ENCODE measurements at regions not wholly inside any gene's neighbourhood (a gene's known extent, or its start where the extent isn't known, plus 50 kb on each side); places are given as distances from the start of the nearest gene placed in this dataset.
A peak's percentile ranks its signal among the peaks of the same experiment; 100 is the strongest.

DNA sequence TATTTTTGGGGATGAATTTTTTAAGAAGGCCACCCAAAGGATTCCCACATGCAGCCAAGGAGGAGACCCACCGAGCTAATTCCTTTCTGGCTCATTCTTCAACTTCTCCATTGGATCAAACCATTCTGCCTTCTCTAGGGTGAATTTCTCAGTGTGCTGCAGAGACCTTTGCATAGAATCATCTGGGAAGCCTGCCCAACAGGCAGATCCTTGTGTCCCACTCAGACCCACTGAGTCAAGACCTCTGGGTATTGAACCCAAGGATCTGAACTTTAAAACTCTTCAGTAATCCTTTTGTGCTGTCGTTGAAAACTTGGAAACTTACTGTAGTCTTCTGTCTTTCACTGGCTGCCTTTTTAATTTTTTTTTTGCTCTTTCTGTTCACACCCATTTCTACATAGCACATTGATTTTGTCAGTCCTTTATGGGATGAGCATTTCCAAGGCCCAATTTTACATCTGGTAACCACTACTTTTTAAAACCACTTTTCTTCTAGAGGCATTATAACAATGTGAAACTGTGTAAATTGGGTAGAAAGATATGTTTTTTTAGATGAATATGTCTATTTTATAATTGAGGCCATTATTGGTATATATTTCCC, 120.2 kb downstream of the TSN start:
- H3K27ac Mint-ChIP-seq, result no peak overlapping the region
- H3K27me3 Mint-ChIP-seq, result peaks cover 3% of the 10 kb centered on the region
- H3K9me3 Mint-ChIP-seq, result no peaks in the 10 kb centered on the region
- H3K4me1 Mint-ChIP-seq, result no peaks in the 10 kb centered on the region
- no peaks in the 10 kb centered on the region for H3K36me3 Mint-ChIP-seq
- H3K4me3 Mint-ChIP-seq, result no peak overlapping the region

GRCh38 chr2:121877366-121877765, 121.9 kb downstream of the TSN start:
- peaks cover 1% of the 10 kb centered on the region for H3K27me3 Mint-ChIP-seq
- H3K4me1 Mint-ChIP-seq, result no peaks in the 10 kb centered on the region
- H3K36me3 Mint-ChIP-seq, result peaks cover 3% of the 10 kb centered on the region
- H3K4me3 Mint-ChIP-seq, result no peak overlapping the region
- no peak overlapping the region for H3K27ac Mint-ChIP-seq
- H3K9me3 Mint-ChIP-seq, result no peaks in the 10 kb centered on the region

DNA sequence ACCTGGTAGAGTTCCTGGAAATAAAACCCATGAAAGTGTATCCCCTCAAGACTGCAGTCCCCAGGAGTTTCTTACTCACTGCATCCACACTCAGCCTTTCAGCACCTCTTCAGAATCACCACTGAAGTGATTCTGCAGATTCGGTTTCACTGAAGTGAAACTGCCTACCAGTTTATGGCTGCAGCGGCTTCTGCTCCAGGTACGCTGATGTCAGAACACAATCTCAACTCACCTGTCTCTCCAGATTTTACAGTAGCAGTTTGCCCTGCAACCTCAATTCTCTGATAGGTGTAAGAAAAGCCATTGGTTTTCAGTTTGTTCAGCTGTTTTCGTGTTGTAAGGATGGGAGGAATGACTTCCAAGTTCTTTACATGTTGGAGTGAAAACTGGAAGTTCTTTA, 124.8 kb downstream of the TSN start:
- Mint-ChIP-seq H3K4me1 (no peaks in the 10 kb centered on the region), H3K27me3 (peaks cover 3% of the 10 kb centered on the region), H3K9me3 (no peaks in the 10 kb centered on the region), H3K27ac (no peak overlapping the region), H3K4me3 (no peak overlapping the region), H3K36me3 (peaks cover 3% of the 10 kb centered on the region)

GRCh38 chr2:121881038-121881437, 125.6 kb downstream of the TSN start:
- no peaks in the 10 kb centered on the region for H3K4me1 Mint-ChIP-seq
- H3K36me3 Mint-ChIP-seq, result peaks cover 3% of the 10 kb centered on the region
- H3K27ac Mint-ChIP-seq, result peak overlapping the region in 1 of 3 donors; percentile 12
- H3K27me3 Mint-ChIP-seq, result peaks cover 3% of the 10 kb centered on the region
- no peaks in the 10 kb centered on the region for H3K9me3 Mint-ChIP-seq
- no peak overlapping the region for H3K4me3 Mint-ChIP-seq

DNA sequence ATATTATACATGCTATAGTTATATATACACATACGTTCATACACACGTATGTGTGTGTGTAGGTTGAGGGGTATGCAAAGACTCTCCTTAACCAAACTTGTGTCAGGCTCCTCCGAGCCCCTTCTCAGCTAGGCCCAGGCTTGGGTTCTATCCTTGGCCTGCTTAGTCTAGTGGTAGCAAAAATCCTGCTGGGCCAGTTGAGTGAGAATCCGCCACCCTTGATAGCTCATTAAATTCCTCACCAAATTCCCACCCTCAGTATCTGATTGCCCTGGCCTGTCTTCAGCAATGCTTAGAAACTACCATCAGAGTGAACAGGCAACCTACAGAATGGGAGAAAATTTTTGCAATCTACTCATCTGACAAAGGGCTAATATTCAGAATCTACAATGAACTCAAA, 126.5 kb downstream of the TSN start:
- peaks cover 3% of the 10 kb centered on the region for H3K36me3 Mint-ChIP-seq
- H3K4me1 Mint-ChIP-seq, result no peaks in the 10 kb centered on the region
- no peaks in the 10 kb centered on the region for H3K9me3 Mint-ChIP-seq
- peaks cover 4% of the 10 kb centered on the region for H3K27me3 Mint-ChIP-seq
- no peak overlapping the region for H3K4me3 Mint-ChIP-seq
- H3K27ac Mint-ChIP-seq, result no peak overlapping the region

GRCh38 chr2:121884078-121884477, 128.6 kb downstream of the TSN start:
- Mint-ChIP-seq H3K27me3 (peaks cover 7% of the 10 kb centered on the region), H3K36me3 (peaks cover 3% of the 10 kb centered on the region), H3K4me1 (no peaks in the 10 kb centered on the region), H3K4me3 (no peak overlapping the region), H3K9me3 (no peaks in the 10 kb centered on the region), H3K27ac (no peak overlapping the region)

GRCh38 chr2:121884511-121884921, 129.1 kb downstream of the TSN start:
- H3K36me3 Mint-ChIP-seq, result peaks cover 3% of the 10 kb centered on the region
- H3K4me3 Mint-ChIP-seq, result no peak overlapping the region
- H3K9me3 Mint-ChIP-seq, result no peaks in the 10 kb centered on the region
- H3K4me1 Mint-ChIP-seq, result peaks cover 0 to under 1% (median 0%) of the 10 kb centered on the region in 3 donors
- H3K27ac Mint-ChIP-seq, result no peak overlapping the region
- H3K27me3 Mint-ChIP-seq, result peaks cover 7% of the 10 kb centered on the region

DNA sequence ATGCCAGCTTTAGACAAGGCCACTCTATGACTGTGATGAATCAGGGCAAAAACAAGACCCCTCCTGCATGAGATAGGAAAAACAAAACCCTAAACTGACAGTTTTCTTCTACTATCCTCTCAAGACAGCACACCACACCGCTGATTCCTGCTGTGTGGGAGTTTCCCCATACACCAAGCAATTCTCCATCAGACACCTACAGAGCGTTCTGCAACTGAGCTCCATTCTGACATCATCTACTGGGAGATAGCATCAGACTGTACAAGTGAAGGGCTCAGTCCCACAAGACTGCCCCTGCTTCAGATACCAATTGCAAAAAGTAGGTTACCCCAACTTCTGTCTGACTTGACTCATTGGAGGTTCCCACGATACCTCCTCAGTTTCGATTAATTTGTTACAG, 130.6 kb downstream of the TSN start:
- H3K27ac Mint-ChIP-seq, result no peak overlapping the region
- no peaks in the 10 kb centered on the region for H3K9me3 Mint-ChIP-seq
- peaks cover 0 to 2% (median 0%) of the 10 kb centered on the region in 3 donors for H3K4me1 Mint-ChIP-seq
- H3K36me3 Mint-ChIP-seq, result peaks cover 2% of the 10 kb centered on the region
- H3K27me3 Mint-ChIP-seq, result peaks cover 7% of the 10 kb centered on the region
- H3K4me3 Mint-ChIP-seq, result no peak overlapping the region

DNA sequence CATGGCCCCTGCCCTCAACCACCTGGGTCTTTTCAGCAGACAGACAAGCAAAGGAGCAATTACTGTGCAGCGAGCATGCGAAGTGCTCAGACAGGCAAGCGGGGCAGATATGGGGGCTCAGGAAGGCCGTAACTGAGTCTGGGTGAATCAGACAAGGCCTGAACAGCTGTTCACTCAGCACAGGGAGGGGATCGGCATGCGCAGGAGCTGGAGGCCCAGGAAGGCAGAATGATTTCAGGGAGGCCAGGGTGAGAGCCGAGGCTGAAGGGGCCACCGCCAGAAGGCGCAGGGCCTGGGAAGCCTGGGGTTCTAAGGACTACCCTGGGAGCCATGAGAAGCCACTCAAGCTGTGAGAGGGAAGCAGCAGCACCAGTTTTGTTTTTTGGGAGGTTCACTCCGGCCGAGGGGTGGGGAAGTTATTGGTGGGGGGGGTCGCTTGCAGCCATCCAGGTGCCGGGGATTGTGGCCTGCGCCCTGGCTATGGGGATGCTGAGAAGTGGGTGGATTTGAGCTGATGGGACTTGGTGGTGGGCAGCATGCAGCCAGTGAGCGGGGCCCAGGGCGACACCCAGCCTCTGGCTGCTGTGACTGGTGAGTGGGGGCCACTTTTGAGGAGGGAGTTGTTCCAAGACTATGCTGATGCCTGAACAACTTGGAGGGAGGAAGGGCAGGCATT, 132.2 kb downstream of the TSN start:
- H3K9me3 Mint-ChIP-seq, result no peaks in the 10 kb centered on the region
- no peaks in the 10 kb centered on the region for H3K36me3 Mint-ChIP-seq
- H3K4me1 Mint-ChIP-seq, result peaks cover 0 to 2% (median 0%) of the 10 kb centered on the region in 3 donors
- peak overlapping the region in 1 of 4 donors; percentile 56 for H3K4me3 Mint-ChIP-seq
- H3K27ac Mint-ChIP-seq, result peak overlapping the region in 1 of 3 donors; percentile 27
- H3K27me3 Mint-ChIP-seq, result peaks cover 7% of the 10 kb centered on the region

GRCh38 chr2:121888189-121888557, 132.7 kb downstream of the TSN start:
- no peaks in the 10 kb centered on the region for H3K36me3 Mint-ChIP-seq
- no peak overlapping the region for H3K4me3 Mint-ChIP-seq
- H3K27me3 Mint-ChIP-seq, result peaks cover 7% of the 10 kb centered on the region
- peaks cover 0 to 2% (median 0%) of the 10 kb centered on the region in 3 donors for H3K4me1 Mint-ChIP-seq
- no peaks in the 10 kb centered on the region for H3K9me3 Mint-ChIP-seq
- H3K27ac Mint-ChIP-seq, result peak overlapping the region in 1 of 3 donors; percentile 27

DNA sequence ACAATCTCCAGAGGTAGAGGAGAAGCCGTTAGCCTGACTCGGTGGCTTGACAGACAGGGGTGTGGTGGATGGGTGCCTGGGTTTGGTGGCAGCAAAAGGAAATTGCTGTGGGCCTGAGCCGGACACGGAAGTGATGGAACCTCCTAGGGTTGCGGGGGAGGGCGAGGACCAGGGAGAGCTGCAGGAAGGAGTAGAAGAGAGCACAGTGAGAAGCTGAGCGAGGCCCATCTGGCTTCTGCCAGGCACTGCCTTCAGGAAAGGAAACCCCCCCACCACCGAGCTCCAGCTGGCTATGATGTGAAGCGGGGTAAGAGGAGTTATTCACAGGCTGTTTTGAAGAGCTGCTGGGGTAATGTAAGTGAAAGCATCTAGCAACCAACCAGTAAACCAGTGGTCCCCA, 134.6 kb downstream of the TSN start:
- Mint-ChIP-seq H3K27me3 (peaks cover 4% of the 10 kb centered on the region), H3K4me1 (peaks cover 0 to 2% (median 0%) of the 10 kb centered on the region in 3 donors), H3K4me3 (no peak overlapping the region), H3K9me3 (no peaks in the 10 kb centered on the region), H3K27ac (no peak overlapping the region), H3K36me3 (no peaks in the 10 kb centered on the region)

DNA sequence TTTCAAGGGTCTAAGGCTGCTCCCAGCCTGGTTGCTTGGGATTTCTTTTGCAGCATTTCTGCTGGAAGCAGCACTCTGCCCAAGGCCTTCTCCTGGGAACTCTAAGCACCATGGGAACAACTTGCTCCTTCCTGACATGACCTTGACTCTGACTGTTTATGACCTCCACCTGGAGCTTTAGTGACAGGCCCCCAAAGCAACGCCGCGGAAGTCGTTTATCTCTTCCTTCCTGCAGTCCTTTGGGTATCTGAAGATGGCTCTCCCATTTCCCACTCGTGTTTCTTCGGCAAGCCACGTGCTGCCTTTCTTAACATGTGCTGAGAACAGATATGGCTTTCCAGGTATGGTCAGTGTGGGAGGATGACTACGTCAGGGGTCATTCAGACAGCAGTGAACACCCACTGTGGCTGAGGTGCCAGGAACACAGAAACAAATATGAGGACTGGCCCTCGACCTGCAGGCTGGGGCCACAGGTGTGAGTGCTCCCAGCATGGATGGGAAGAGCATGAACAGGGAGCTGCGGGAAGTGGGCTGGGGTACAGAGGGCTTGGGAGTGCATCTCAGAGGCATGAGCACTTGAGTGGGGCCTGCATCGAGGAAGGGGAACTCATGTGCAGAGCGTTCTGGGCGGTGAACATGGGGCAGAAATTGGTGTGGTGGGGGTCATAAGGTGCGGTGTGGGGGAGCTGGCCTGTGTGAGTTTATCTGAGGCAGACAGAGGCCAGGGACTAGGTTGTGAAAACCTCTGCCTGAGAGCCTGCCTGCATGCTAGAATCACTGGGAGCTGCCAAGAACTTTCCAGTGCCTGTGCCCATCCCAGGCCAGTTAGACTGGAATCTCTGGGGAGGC, 140.5 kb downstream of the TSN start:
- no peaks in the 10 kb centered on the region for H3K9me3 Mint-ChIP-seq
- H3K36me3 Mint-ChIP-seq, result no peaks in the 10 kb centered on the region
- no peak overlapping the region for H3K4me3 Mint-ChIP-seq
- H3K27ac Mint-ChIP-seq, result no peak overlapping the region
- no peaks in the 10 kb centered on the region for H3K4me1 Mint-ChIP-seq
- H3K27me3 Mint-ChIP-seq, result peaks cover 3% of the 10 kb centered on the region

GRCh38 chr2:121897335-121897970, 142.0 kb downstream of the TSN start:
- no peak overlapping the region for H3K27ac Mint-ChIP-seq
- H3K4me3 Mint-ChIP-seq, result peak overlapping the region in 1 of 4 donors; percentile 41
- H3K27me3 Mint-ChIP-seq, result peaks cover 3% of the 10 kb centered on the region
- H3K36me3 Mint-ChIP-seq, result no peaks in the 10 kb centered on the region
- no peaks in the 10 kb centered on the region for H3K9me3 Mint-ChIP-seq
- no peaks in the 10 kb centered on the region for H3K4me1 Mint-ChIP-seq

GRCh38 chr2:121898483-121898882, 143.0 kb downstream of the TSN start:
- Mint-ChIP-seq H3K27me3 (peaks cover 3% of the 10 kb centered on the region), H3K4me1 (no peaks in the 10 kb centered on the region), H3K4me3 (no peak overlapping the region), H3K9me3 (no peaks in the 10 kb centered on the region), H3K27ac (no peak overlapping the region), H3K36me3 (no peaks in the 10 kb centered on the region)

- Mint-ChIP-seq H3K4me3 (no peak overlapping the region), H3K9me3 (no peaks in the 10 kb centered on the region), H3K27ac (no peak overlapping the region), H3K36me3 (peaks cover 3% of the 10 kb centered on the region), H3K27me3 (peaks cover 6% of the 10 kb centered on the region), H3K4me1 (no peaks in the 10 kb centered on the region)
Measured at GRCh38 chr2:121900391-121900790, 144.9 kb downstream of the TSN start.
